Progenitor cell of endocrine pancreas (in vitro differentiated cells): ENCODE measurements at regions not wholly inside any gene's neighbourhood (a gene's known extent, or its start where the extent isn't known, plus 50 kb on each side); places are given as distances from the start of the nearest gene placed in this dataset.

ENCODE experiments used
- DNase-seq: peaks from one replicate; pipeline ENCODE4 v3.0.0; 2021; ENCODE audit warnings: low spot score; ENCODE audit not compliant: unreplicated experiment
- H3K27ac Mint-ChIP-seq: 2 replicates; pipeline ENCODE4 v1.8.0; 2021; ENCODE audit warnings: mild to moderate bottlenecking, moderate library complexity, mixed read lengths
- H3K27me3 Mint-ChIP-seq: 2 replicates; pipeline ENCODE4 v1.8.0; 2021; ENCODE audit warnings: mixed read lengths
- H3K36me3 Mint-ChIP-seq: 2 replicates; pipeline ENCODE4 v1.8.0; 2022; ENCODE audit warnings: mixed read lengths; ENCODE audit not compliant: insufficient read depth
- H3K4me1 Mint-ChIP-seq: 2 replicates; pipeline ENCODE4 v1.8.0; 2021; ENCODE audit warnings: low read depth, mixed read lengths
- H3K4me3 Mint-ChIP-seq: 2 replicates; pipeline ENCODE4 v1.8.0; 2021; ENCODE audit warnings: low read depth, mild to moderate bottlenecking, moderate library complexity, mixed read lengths
- H3K9me3 Mint-ChIP-seq: 2 replicates; pipeline ENCODE4 v1.8.0; 2021; ENCODE audit warnings: low read depth, mixed read lengths
- CTCF ChIP-seq: fragments of 200-600 bp; sonication (generic); IDR thresholded peaks from one replicate; pipeline ENCODE4 v1.5.0; 2021; ENCODE audit warnings: antibody characterized with exemption, mild to moderate bottlenecking; ENCODE audit not compliant: unreplicated experiment

DNA sequence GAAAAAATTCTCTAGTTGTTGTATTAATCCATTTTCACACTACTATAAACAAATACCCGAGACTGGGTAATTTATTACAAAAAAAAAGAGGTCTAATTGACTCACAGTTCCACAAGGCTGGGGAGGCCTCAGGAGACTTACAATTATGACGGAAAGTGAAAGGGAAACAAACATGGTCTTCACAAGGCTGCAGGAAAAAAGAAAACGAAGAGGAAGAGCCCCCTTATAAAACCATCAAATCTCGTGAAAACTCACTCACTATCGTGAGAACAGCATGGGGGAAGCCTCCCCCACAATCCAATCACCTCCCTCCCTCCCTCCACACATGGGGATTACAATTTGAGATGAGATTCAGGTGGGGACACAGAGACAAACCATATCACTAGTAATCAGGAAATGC is 61.7 kb upstream of the SPTBN1 start:
- no peak for TF ChIP-seq CTCF
- H3K36me3 Mint-ChIP-seq, result no peaks in the 10 kb centered on the region
- no peak overlapping the region for H3K27ac Mint-ChIP-seq
- no peaks in the 10 kb centered on the region for H3K4me1 Mint-ChIP-seq
- H3K4me3 Mint-ChIP-seq, result no peak overlapping the region
- H3K27me3 Mint-ChIP-seq, result no peaks in the 10 kb centered on the region
- no peak for DNase-seq
- no peaks in the 10 kb centered on the region for H3K9me3 Mint-ChIP-seq

DNA sequence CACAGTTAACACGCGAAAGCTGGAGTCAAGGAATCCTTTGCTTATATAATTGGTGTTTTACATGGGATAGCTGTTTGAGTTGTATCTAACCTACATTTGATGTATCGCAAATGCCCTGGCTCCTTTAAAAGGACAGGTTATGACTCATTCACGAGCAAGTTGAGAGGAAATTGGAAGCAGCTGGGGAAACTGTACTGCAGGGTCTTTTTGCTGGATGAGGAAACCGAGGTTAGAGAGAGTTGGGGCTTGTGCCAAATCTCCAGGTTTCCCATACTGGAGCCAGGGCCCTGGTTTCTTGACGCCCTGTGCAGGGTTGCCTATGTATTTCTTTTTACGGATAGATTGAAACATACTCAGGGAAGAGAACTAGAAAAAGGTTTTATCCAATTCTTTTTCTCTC is 60.0 kb upstream of the SPTBN1 start:
- no peaks in the 10 kb centered on the region for H3K9me3 Mint-ChIP-seq
- no peak for DNase-seq

GRCh38 chr2:54396798-54397197 is 59.3 kb upstream of the SPTBN1 start:
- H3K27me3 Mint-ChIP-seq, result peaks cover 5% of the 10 kb centered on the region
- no peak for TF ChIP-seq CTCF
- H3K4me1 Mint-ChIP-seq, result no peaks in the 10 kb centered on the region
- no peak overlapping the region for H3K27ac Mint-ChIP-seq
- H3K36me3 Mint-ChIP-seq, result no peaks in the 10 kb centered on the region
- H3K4me3 Mint-ChIP-seq, result no peak overlapping the region
- no peaks in the 10 kb centered on the region for H3K9me3 Mint-ChIP-seq
- DNase-seq, result no peak

More for the DNA sequence above, 60.0 kb upstream of the SPTBN1 start:
- no peak for TF ChIP-seq CTCF
- no peak overlapping the region for H3K27ac Mint-ChIP-seq
- no peaks in the 10 kb centered on the region for H3K36me3 Mint-ChIP-seq
- no peak overlapping the region for H3K4me3 Mint-ChIP-seq
- no peaks in the 10 kb centered on the region for H3K4me1 Mint-ChIP-seq
- H3K27me3 Mint-ChIP-seq, result peaks cover 5% of the 10 kb centered on the region

- no peak for DNase-seq
- no peaks in the 10 kb centered on the region for H3K9me3 Mint-ChIP-seq
- H3K36me3 Mint-ChIP-seq, result no peaks in the 10 kb centered on the region
- peaks cover 5% of the 10 kb centered on the region for H3K27me3 Mint-ChIP-seq
- H3K27ac Mint-ChIP-seq, result no peak overlapping the region
- no peak overlapping the region for H3K4me3 Mint-ChIP-seq
- H3K4me1 Mint-ChIP-seq, result no peaks in the 10 kb centered on the region
- TF ChIP-seq CTCF, result no peak
Measured at GRCh38 chr2:54397426-54397825, 58.7 kb upstream of the SPTBN1 start.

- Mint-ChIP-seq H3K27ac (no peak overlapping the region), H3K4me1 (peaks cover 3% of the 10 kb centered on the region), H3K36me3 (no peaks in the 10 kb centered on the region)
Measured at GRCh38 chr2:54401554-54401953, 54.6 kb upstream of the SPTBN1 start.

More at GRCh38 chr2:54401554-54401953, 54.6 kb upstream of the SPTBN1 start:
- no peak for TF ChIP-seq CTCF
- Mint-ChIP-seq H3K4me3 (no peak overlapping the region), H3K9me3 (no peaks in the 10 kb centered on the region), H3K27me3 (peaks cover 5% of the 10 kb centered on the region)
- no peak for DNase-seq
